ENCODE measurements at regions not wholly inside any gene's neighbourhood (a gene's known extent, or its start where the extent isn't known, plus 50 kb on each side); places are given as distances from the start of the nearest gene placed in this dataset.

DNA sequence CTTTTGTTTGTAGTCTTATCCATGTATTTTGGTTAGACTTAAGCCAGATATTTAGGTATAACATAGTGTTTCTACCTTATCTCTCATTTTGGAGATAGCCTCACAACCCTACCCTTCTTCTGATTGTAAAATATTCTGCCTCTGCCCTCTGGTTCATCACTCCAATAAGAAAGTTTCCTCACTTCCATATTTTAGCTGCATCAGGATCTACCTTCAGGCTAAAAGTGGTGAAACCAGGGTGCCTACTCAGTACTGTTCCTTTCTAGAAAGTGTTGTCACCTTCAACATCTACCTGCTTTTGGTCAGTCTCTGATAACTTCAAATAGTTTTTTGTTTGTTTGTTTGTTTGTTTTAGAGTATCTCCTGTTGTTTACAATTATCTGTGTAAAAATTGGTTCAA is 294.6 kb downstream of the ANXA1 start:
- TF ChIP-seq, protein P1, sequence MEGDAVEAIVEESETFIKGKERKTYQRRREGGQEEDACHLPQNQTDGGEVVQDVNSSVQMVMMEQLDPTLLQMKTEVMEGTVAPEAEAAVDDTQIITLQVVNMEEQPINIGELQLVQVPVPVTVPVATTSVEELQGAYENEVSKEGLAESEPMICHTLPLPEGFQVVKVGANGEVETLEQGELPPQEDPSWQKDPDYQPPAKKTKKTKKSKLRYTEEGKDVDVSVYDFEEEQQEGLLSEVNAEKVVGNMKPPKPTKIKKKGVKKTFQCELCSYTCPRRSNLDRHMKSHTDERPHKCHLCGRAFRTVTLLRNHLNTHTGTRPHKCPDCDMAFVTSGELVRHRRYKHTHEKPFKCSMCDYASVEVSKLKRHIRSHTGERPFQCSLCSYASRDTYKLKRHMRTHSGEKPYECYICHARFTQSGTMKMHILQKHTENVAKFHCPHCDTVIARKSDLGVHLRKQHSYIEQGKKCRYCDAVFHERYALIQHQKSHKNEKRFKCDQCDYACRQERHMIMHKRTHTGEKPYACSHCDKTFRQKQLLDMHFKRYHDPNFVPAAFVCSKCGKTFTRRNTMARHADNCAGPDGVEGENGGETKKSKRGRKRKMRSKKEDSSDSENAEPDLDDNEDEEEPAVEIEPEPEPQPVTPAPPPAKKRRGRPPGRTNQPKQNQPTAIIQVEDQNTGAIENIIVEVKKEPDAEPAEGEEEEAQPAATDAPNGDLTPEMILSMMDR (conservative IDR thresholded peaks at IDR 0.05; ENCODE audit: low read depth, low read length) = no peak
- DNase-seq (ENCODE audit: low read depth) = no peak
- H3K4me3 ChIP-seq (ENCODE audit: low read depth, low read length) = no peak overlapping the region

DNA sequence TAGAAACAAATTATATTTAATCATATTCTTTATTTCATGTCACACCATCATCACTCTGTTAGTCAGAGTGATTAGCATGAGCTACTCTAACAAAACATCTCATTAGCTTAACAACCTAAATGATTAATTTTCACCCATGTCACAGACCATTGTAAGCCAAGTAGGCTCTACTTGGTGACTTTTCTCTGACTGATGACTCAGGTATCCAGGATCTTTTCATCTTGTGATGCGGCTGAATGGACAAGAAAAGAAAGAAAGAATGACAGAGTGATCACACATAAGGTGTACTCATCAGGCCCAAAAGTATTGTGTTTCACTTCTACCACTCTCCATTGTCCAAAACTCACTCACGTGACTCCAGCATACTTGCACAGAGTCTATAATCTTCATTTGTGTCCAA is 299.3 kb downstream of the ANXA1 start:
- TF ChIP-seq, protein P1 (conservative IDR thresholded peaks at IDR 0.05; ENCODE audit: low read depth, low read length) = no peak
- peak; percentile 75 for DNase-seq (ENCODE audit: low read depth)
- no peak overlapping the region for H3K4me3 ChIP-seq (ENCODE audit: low read depth, low read length)

DNA sequence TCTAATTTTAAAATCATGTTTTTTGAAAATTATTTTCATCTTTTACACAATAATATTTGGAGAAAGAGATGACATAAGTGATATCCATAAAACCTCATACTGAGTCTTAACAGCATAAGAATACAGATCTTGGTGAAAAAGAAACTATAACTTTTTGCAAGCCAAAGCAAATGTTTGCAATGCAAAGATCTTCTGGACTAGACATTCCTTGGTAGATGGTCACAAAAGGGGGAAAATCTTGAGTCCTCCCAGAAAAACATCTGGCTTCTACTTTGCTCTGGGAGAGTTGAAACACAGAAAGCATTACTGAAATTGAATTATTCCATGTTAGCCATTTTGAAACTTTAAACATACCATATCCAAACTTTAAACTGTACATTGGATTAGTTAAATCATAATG is 308.2 kb downstream of the ANXA1 start:
- TF ChIP-seq, protein P1 (conservative IDR thresholded peaks at IDR 0.05; ENCODE audit: low read depth, low read length) = no peak
- no peak overlapping the region for H3K4me3 ChIP-seq (ENCODE audit: low read depth, low read length)
- DNase-seq (ENCODE audit: low read depth) = no peak

DNA sequence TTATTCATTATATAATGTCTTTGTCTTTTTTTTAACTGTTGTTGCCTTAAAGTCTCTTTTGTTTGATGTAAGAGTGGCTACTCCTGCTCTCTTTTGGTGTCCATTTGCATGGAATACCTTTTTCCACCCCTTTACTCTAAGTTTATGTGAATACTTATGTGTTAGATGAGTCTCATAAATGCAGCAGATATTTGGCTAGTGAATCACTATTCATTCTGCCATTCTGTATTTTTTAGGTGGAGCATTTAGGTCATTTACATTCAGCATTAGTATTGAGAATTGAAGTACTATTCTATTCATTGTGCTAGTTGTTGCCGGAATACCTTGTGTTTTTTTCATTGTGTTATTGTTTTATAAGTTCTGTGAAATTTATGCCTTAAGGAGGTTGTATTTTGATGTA is 317.1 kb downstream of the ANXA1 start:
- DNase-seq (ENCODE audit: low read depth) = no peak
- TF ChIP-seq, protein P1 (conservative IDR thresholded peaks at IDR 0.05; ENCODE audit: low read depth, low read length) = no peak
- H3K4me3 ChIP-seq (ENCODE audit: low read depth, low read length) = no peak overlapping the region

DNA sequence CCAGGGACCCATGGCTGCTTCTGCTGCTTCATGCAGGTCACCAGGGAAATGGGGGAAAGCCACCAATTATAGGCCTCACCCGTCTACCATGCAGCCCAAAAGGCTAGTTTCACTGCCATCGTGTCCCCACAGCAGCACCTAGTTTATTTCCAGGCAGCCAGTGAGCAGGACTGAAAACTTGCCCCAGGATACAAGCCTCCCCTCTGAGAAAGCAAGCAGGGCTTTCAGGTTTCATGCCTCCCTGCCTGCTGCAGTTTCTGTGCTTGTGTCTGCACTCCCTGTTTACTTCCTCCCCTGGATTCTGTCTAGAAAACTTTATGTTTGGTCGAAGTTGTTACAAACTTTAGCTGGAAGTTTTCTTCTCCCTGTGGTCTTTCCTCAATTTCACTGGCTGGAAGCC is 319.1 kb downstream of the ANXA1 start:
- TF ChIP-seq, protein P1 (conservative IDR thresholded peaks at IDR 0.05; ENCODE audit: low read depth, low read length) = no peak
- H3K4me3 ChIP-seq (ENCODE audit: low read depth, low read length) = no peak overlapping the region
- no peak for DNase-seq (ENCODE audit: low read depth)

DNA sequence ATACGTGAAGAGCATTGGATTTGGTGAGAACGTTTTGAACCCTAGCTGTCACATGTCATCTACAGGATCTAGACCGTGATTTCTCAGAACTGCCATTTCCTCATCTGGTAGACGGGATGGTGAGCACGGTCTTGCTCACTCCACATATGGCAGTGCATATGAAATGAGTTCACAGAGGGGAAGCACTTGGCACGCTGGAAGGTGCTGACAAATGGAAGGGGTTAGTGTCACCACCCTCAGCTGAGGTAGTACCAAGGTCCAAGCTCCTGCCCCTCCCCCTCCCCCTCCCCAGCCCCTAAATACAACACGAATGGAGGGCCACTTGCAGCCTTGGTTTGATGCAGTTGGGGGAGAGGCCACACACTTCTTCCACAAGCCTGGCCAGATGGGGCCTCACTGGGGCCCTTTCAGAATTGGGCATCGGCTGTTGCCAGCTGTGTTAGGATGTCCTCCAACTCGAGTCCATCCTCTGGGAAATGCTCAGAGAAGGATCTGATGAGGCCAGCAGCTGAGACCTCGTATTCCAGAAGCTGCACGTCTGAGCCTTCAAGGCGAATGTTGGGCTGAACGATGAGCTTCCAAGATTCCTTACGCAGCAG is 322.4 kb downstream of the ANXA1 start:
- TF ChIP-seq, protein P1 (conservative IDR thresholded peaks at IDR 0.05; ENCODE audit: low read depth, low read length) = no peak
- no peak overlapping the region for H3K4me3 ChIP-seq (ENCODE audit: low read depth, low read length)
- DNase-seq (ENCODE audit: low read depth) = no peak

DNA sequence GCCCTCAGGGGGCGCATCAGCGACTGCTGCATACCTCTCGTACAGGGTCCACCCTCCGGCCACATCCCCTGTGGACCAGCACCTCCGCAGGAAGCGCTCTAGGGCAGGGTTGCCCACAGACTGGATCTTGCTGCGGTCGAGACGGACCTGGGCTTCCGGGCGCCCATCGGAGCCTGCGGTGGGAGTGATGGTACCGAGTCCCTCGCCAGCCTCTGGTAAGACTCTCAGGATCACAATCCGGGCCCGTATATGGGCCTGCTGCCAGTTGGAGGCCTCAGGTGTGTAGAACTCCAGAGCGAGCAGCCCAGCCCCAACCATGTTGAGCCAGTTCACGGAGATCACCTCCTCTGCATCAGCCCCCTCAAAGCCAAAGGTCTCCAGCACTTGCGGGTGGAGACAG is 323.0 kb downstream of the ANXA1 start:
- H3K4me3 ChIP-seq (ENCODE audit: low read depth, low read length) = no peak overlapping the region
- TF ChIP-seq, protein P1 (conservative IDR thresholded peaks at IDR 0.05; ENCODE audit: low read depth, low read length) = no peak
- no peak for DNase-seq (ENCODE audit: low read depth)
